Sigmoid colon (tissue), 6 donors: ENCODE measurements at regions not wholly inside any gene's neighbourhood (a gene's known extent, or its start where the extent isn't known, plus 50 kb on each side); places are given as distances from the start of the nearest gene placed in this dataset.
"Not testable (repeated sequence)": the region's sequence is repeated elsewhere in the genome, so short reads cannot be mapped to it uniquely, and the experiment has no call there.

Source experiments
- DNase-seq: peaks from one replicate; pipeline ENCODE4 v3.0.0-alpha.2; 2019
- H3K27ac ChIP-seq, 4 donors: fragments of 200-600 bp; sonication (generic); one replicate each; pipeline ENCODE4 v1.5.1; 2016 to 2019; ENCODE audit warnings: mild to moderate bottlenecking in 1 of 4
- H3K27me3 ChIP-seq, 3 donors: fragments of 200-600 bp; sonication (generic); one replicate each; pipeline ENCODE4 v1.5.1; 2019; ENCODE audit warnings: mild to moderate bottlenecking in 1 of 3
- H3K36me3 ChIP-seq, 4 donors: fragments of 200-600 bp; sonication (generic); one replicate each; pipeline ENCODE4 v1.5.1; 2016 to 2019
- H3K4me1 ChIP-seq, 4 donors: fragments of 200-600 bp; sonication (generic); one replicate each; pipeline ENCODE4 v1.5.1; 2017 to 2019
- H3K4me3 ChIP-seq, 4 donors: fragments of 200-600 bp; sonication (generic); one replicate each; pipeline ENCODE4 v1.5.1; 2017 to 2019; ENCODE audit warnings: mild to moderate bottlenecking in 2 of 4, moderate library complexity in 1 of 4
- H3K9me3 ChIP-seq, 4 donors: fragments of 200-600 bp in 3 of 4; sonication (generic) in 3 of 4; one replicate each; pipeline versions ENCODE4 v1.5.1 to v1.6.1; 2013 to 2019
- CTCF ChIP-seq, 4 experiments: fragments of 450-650 bp in 3 of 4; fragments of 200-600 bp in 1 of 4; IDR thresholded peaks; one replicate each; pipeline ENCODE4 v1.5.1; 2016 to 2019; ENCODE audit warnings: antibody characterized with exemption in 4 of 4, mild to moderate bottlenecking in 3 of 4, moderate library complexity in 2 of 4
- EP300 ChIP-seq, 4 donors: sonication (generic); formaldehyde crosslinking; IDR thresholded peaks; one replicate each; pipeline ENCODE4 v1.6.1; 2017; ENCODE audit warnings: antibody characterized with exemption in 4 of 4
- POLR2A ChIP-seq, 2 donors: fragments of 450-650 bp; IDR thresholded peaks; one replicate each; pipeline ENCODE4 v1.6.1; 2016; ENCODE audit warnings: antibody characterized with exemption in 2 of 2, mild to moderate bottlenecking in 2 of 2, moderate library complexity in 2 of 2
- POLR2AphosphoS5 ChIP-seq, 4 donors: sonication (generic); formaldehyde crosslinking; IDR thresholded peaks; one replicate each; pipeline ENCODE4 v1.6.1; 2017; ENCODE audit warnings: antibody characterized with exemption in 4 of 4
- WGBS, 2 donors: extraction: QIAGEN DNeasy Blood & Tissue Kit; methylation state at CpG; one replicate each; pipeline ENCODE4 v1.1.7; 2013; 5-methylcytosine and 5-hydroxymethylcytosine counted together
- intact Hi-C: fragments of 100-400 bp; cut with DNase I; formaldehyde crosslinking; loops from one replicate; pipeline ENCODE4 v1.15.1; 2023
- donor health status: healthy with polysubstance abuse.
- donor health status: healthy.

DNA sequence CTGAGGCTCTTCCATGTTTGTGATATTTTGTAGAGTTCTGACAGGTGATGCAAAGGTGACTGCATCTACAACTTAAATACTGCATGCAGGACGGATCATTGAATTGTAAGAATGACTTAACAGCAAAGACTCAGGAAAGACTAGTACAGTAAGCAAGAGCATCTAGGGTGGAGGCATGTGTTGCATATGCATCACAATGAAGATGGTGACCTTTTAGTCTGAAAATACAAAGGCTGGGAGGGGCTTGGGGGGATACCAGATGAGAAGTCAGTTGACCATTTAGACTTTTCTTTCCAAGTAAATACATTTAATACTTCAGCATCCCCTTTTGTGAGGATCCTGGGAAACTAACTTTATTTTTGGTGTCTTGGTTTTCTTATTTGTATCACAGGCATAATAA, 145.5 kb downstream of the NUF2 start:
- H3K36me3 ChIP-seq = no peaks in the 10 kb centered on the region
- H3K9me3 ChIP-seq = no peaks in the 10 kb centered on the region
- DNase-seq = no peak
- WGBS, 2 donors = 38 to 87% methylated on average over 1 of the region's 1 CpG
- H3K27me3 ChIP-seq = no peaks in the 10 kb centered on the region
- intact Hi-C loops = no loop called here
- TF ChIP-seq EP300 (IDR thresholded peaks at IDR 0.05) = no peak
- TF ChIP-seq POLR2A (IDR thresholded peaks at IDR 0.05) = no peak
- no peak for TF ChIP-seq CTCF (IDR thresholded peaks at IDR 0.05)
- no peak overlapping the region for H3K27ac ChIP-seq
- H3K4me1 ChIP-seq = peaks cover 0 to 23% (median 7%) of the 10 kb centered on the region in 4 donors
- no peak overlapping the region for H3K4me3 ChIP-seq

GRCh38 chr1:163471779-163472650, 150.3 kb downstream of the NUF2 start:
- peak overlapping the region in 3 of 4 donors; percentile 18 to 24 (median 23) for H3K4me3 ChIP-seq
- H3K9me3 ChIP-seq = no peaks in the 10 kb centered on the region
- no peaks in the 10 kb centered on the region for H3K36me3 ChIP-seq
- TF ChIP-seq POLR2AphosphoS5 (IDR thresholded peaks at IDR 0.05) = no peak
- TF ChIP-seq CTCF (IDR thresholded peaks at IDR 0.05) = no peak
- no peak for TF ChIP-seq POLR2A (IDR thresholded peaks at IDR 0.05)
- intact Hi-C loops = no loop called here
- peak overlapping the region in 2 of 4 donors; percentile 22 to 47 for H3K27ac ChIP-seq
- 17 to 67% methylated on average over 13 of the region's 13 CpGs for WGBS, 2 donors
- no peak for DNase-seq
- H3K4me1 ChIP-seq = peaks cover 0 to 26% (median 18%) of the 10 kb centered on the region in 4 donors
- no peaks in the 10 kb centered on the region for H3K27me3 ChIP-seq

- WGBS, 2 donors = 31 to 53% methylated on average over 9 of the region's 9 CpGs
- Histone ChIP-seq H3K4me1 (peaks cover 0 to 26% (median 18%) of the 10 kb centered on the region in 4 donors), H3K27me3 (no peaks in the 10 kb centered on the region), H3K27ac (peak overlapping the region in 2 of 4 donors; percentile 22 to 47), H3K9me3 (no peaks in the 10 kb centered on the region), H3K36me3 (no peaks in the 10 kb centered on the region), H3K4me3 (peak overlapping the region in 3 of 4 donors; percentile 18 to 24 (median 23))
- DNase-seq = no peak
- intact Hi-C loops = no loop called here
- TF ChIP-seq EP300 (IDR thresholded peaks at IDR 0.05) (no peak), POLR2A (IDR thresholded peaks at IDR 0.05) (no peak), POLR2AphosphoS5 (IDR thresholded peaks at IDR 0.05) (no peak), CTCF (IDR thresholded peaks at IDR 0.05) (no peak)
Observed at GRCh38 chr1:163472651-163473248, 151.0 kb downstream of the NUF2 start.

DNA sequence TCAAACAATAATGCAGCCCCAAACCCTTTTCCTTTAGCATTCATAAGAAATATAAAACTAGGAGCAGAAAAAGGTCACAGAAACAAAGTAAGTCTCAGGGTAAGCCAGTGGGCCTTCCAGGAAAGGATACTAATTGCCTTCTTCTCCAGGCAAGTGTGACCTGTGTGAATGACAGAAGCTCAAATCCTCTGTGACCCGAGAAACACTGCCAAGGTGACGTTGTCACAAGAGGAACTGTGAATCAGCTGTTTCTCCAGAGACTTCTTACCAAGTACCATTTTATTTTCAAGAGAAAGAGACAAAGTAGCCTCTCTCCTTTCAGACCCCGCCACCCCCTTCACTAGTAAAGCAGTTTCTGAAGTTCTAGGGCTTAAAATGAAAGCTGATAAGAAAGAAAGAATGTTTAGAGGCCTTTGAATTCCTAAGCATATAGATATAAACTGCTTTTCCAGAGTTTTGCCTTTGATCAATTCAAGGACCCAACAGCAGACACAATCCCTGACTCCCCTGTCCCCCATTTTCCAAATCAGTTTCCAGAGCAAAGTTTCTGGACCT, 155.6 kb downstream of the NUF2 start:
- 71 to 80% methylated on average over 3 of the region's 3 CpGs for WGBS, 2 donors

GRCh38 chr1:163498391-163499330, 176.9 kb downstream of the NUF2 start:
- H3K9me3 ChIP-seq, H3K27me3 ChIP-seq, intact Hi-C loops, H3K4me1 ChIP-seq, H3K36me3 ChIP-seq, H3K27ac ChIP-seq, DNase-seq, H3K4me3 ChIP-seq: not testable (repeated sequence)
- WGBS, 2 donors = 92 to 95% methylated on average over 52 of the region's 52 CpGs

More for the DNA sequence above, 155.6 kb downstream of the NUF2 start:
- H3K4me1 ChIP-seq = peaks cover 0 to 13% (median 10%) of the 10 kb centered on the region in 4 donors
- H3K36me3 ChIP-seq = no peaks in the 10 kb centered on the region
- peaks cover 0 to 2% (median 0%) of the 10 kb centered on the region in 4 donors for H3K9me3 ChIP-seq
- no peak for DNase-seq
- intact Hi-C loops = no loop called here
- no peaks in the 10 kb centered on the region for H3K27me3 ChIP-seq
- no peak overlapping the region for H3K27ac ChIP-seq
- no peak overlapping the region for H3K4me3 ChIP-seq
- TF ChIP-seq POLR2A (IDR thresholded peaks at IDR 0.05) = no peak
- TF ChIP-seq CTCF (IDR thresholded peaks at IDR 0.05) = no peak
- TF ChIP-seq POLR2AphosphoS5 (IDR thresholded peaks at IDR 0.05) = no peak
- TF ChIP-seq EP300 (IDR thresholded peaks at IDR 0.05) = no peak
